ENCODE measurements at regions not wholly inside any gene's neighbourhood (a gene's known extent, or its start where the extent isn't known, plus 50 kb on each side); places are given as distances from the start of the nearest gene placed in this dataset.

DNA sequence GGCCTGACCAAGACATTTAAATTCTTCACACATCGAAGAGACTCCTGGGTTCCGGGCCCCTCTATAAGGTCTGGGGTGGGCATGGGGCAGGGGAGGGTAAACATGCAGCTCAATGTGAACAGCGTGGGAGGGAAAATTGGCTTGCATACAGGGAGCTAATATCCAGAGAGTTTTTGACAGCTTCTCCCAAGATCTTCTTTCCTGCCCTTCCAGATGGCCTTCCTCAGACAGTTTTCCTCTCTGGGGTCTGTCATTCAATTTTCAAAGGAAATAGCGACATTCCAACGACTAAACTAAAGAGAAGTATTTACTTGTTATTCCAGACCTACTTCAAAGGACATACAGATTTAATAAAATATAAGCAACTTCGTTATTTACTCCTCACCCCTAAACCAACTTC is 1030.6 kb downstream of the MCTP2 start:
- TF ChIP-seq CTCF (IDR thresholded peaks at IDR 0.05; ENCODE audit: borderline replicate concordance, control extremely low read depth, extremely low read depth, insufficient read depth, missing control alignments) = no peak
- DNase-seq (ENCODE audit: low spot score) = no peak
- in situ Hi-C loops (cut with MboI; ENCODE audit: low sequenced_read_pairs, unreplicated experiment) = loop anchor here (25.0 kb wide), 1 partner anchor 1075 kb away; the partner anchor contains the start of gene NR2F2

DNA sequence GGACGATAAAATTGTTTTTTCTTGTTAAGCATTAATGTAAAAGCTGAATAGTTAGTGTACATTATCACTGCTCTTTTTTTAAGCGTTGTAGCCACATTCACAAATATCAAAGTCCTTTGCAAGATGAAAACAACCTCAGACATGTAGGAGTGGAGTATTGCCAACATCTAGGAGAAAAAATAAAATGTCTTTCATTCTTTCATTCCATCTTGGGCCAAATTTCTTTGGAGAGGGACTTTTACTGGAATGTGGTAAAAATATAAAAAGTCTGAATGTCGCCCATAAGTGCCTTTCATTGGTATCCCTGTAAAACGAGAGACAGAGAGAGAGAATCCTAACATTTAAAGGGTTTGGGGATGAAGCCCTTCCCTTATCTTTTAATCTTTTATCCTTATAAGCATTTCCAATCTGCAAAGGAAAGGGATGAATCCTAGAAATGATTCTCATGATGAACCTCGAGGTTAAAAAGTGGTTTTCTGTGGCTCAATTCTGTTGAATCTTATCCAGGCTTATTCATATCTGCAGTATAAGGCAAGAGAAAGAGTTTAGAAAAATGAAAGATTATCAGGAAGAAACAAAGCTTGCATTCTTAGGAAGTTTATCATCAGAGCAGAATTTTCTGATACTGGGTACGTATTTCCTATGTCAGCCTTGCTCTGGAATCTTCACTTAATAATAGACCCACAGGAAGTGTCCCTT is 1031.7 kb downstream of the MCTP2 start:
- no peak for TF ChIP-seq CTCF (IDR thresholded peaks at IDR 0.05; ENCODE audit: borderline replicate concordance, control extremely low read depth, extremely low read depth, insufficient read depth, missing control alignments)
- DNase-seq (ENCODE audit: low spot score) = no peak
- in situ Hi-C loops (cut with MboI; ENCODE audit: low sequenced_read_pairs, unreplicated experiment) = loop anchor here (25.0 kb wide), 1 partner anchor 1074 kb away; the partner anchor contains the start of gene NR2F2

DNA sequence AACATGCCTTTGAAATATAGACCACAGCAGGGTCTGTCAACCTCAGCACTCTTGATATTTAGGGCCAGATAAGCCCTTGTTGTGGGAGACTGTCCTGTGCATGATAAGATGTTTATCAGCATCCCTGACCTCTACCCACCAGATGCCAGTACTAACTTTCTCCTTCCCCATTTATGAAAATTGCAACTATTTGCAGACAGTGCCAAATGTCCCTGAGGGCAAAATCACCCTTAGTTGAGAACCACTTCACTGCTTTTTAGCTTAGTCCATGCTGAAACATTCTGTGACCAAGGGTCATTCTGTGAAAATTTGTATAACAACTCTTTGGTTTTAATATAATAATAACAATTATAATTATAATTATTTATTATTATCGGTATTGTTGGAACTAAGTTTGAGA is 1032.4 kb downstream of the MCTP2 start:
- no peak for DNase-seq (ENCODE audit: low spot score)
- in situ Hi-C loops (cut with MboI; ENCODE audit: low sequenced_read_pairs, unreplicated experiment) = loop anchor here (25.0 kb wide), 1 partner anchor 1074 kb away; the partner anchor contains the start of gene NR2F2

DNA sequence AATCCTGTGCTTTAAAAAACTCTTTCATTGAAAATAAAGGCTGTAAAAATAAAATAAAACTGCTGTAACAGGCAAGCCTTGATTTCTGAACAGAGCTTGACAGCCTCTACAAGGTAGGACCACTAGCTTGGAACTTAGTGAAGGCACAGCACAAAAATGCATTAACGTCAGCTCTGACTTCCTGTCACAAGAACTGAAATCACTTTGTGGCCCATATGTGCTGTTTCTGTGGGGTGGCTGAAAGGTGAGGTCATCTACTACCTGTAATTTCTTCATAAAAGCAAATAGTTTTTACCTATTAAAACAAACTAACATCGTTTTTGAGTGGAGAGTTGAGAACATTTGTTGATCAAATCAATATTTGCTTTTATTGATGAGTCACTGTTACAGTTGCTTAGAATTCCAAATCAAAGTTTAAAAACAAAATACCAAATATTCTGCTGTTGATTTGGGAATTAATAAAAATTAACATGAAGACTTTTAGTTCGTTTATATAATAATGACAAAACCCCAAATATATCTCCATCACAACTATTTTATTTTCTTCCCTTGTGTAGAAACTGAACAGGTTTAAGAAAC is 1034.1 kb downstream of the MCTP2 start:
- no peak for DNase-seq (ENCODE audit: low spot score)
- no peak for TF ChIP-seq CTCF (IDR thresholded peaks at IDR 0.05; ENCODE audit: borderline replicate concordance, control extremely low read depth, extremely low read depth, insufficient read depth, missing control alignments)
- in situ Hi-C loops (cut with MboI; ENCODE audit: low sequenced_read_pairs, unreplicated experiment) = loop anchor here (25.0 kb wide), 1 partner anchor 1072 kb away; the partner anchor contains the start of gene NR2F2

More for the DNA sequence above, 1032.4 kb downstream of the MCTP2 start:
- TF ChIP-seq CTCF (IDR thresholded peaks at IDR 0.05; ENCODE audit: borderline replicate concordance, control extremely low read depth, extremely low read depth, insufficient read depth, missing control alignments) = no peak

DNA sequence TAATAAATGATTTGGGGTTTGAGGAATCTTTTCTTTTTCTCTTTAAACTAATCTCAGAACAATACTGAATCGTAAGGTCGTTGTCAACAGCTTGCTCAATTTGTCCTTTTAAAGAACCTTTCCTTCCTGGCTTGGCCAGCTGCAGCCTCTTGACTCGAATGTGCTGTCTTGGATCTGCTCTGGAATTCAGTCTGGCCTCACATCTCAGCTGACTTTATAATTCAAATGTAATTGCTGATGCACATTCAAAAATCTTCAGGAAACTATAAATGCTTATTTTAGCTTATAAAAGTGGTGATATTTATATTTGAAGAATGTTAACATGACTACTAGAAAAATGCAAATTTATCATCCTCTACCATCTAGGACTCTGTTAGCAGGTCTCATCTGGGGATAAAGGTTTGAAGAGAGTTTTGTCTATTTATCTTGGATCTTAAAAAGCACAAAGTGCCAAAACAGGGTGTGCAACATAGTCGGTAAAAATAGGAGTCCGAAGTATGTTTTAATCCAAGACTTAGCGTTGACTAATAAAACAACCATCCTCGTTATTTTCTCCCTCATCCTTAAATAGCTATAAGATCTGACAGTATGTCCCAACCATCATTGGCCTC is 1035.2 kb downstream of the MCTP2 start:
- DNase-seq (ENCODE audit: low spot score) = no peak
- no peak for TF ChIP-seq CTCF (IDR thresholded peaks at IDR 0.05; ENCODE audit: borderline replicate concordance, control extremely low read depth, extremely low read depth, insufficient read depth, missing control alignments)
- in situ Hi-C loops (cut with MboI; ENCODE audit: low sequenced_read_pairs, unreplicated experiment) = loop anchor here (25.0 kb wide), 1 partner anchor 1071 kb away; the partner anchor contains the start of gene NR2F2

GRCh38 chr15:95267481-95267880 is 1036.1 kb downstream of the MCTP2 start:
- in situ Hi-C loops (cut with MboI; ENCODE audit: low sequenced_read_pairs, unreplicated experiment) = loop anchor here (25.0 kb wide), 1 partner anchor 1070 kb away; the partner anchor contains the start of gene NR2F2
- DNase-seq (ENCODE audit: low spot score) = no peak
- no peak for TF ChIP-seq CTCF (IDR thresholded peaks at IDR 0.05; ENCODE audit: borderline replicate concordance, control extremely low read depth, extremely low read depth, insufficient read depth, missing control alignments)
